Gastroesophageal sphincter (tissue), 3 donors: ENCODE measurements at regions not wholly inside any gene's neighbourhood (a gene's known extent, or its start where the extent isn't known, plus 50 kb on each side); places are given as distances from the start of the nearest gene placed in this dataset.

Source experiments
- EP300 ChIP-seq: sonication (generic); formaldehyde crosslinking; IDR thresholded peaks from one replicate; pipeline ENCODE4 v1.6.1; 2017; ENCODE audit warnings: antibody characterized with exemption, mild to moderate bottlenecking
- POLR2A ChIP-seq, 2 donors: fragments of 450-650 bp; IDR thresholded peaks; one replicate each; pipeline ENCODE4 v1.6.1; 2017; ENCODE audit warnings: antibody characterized with exemption in 2 of 2, mild to moderate bottlenecking in 2 of 2, moderate library complexity in 1 of 2
- TF ChIP-seq, protein P1 (sequence below), 4 experiments: fragments of 200-600 bp in 2 of 4; fragments of 450-650 bp in 2 of 4; sonication (generic) in 1 of 4; IDR thresholded peaks; one replicate each; pipeline ENCODE4 v1.5.1; 2017 to 2019; ENCODE audit warnings: antibody characterized with exemption in 4 of 4, mild to moderate bottlenecking in 2 of 4, moderate library complexity in 2 of 4

- TF ChIP-seq, protein P1, sequence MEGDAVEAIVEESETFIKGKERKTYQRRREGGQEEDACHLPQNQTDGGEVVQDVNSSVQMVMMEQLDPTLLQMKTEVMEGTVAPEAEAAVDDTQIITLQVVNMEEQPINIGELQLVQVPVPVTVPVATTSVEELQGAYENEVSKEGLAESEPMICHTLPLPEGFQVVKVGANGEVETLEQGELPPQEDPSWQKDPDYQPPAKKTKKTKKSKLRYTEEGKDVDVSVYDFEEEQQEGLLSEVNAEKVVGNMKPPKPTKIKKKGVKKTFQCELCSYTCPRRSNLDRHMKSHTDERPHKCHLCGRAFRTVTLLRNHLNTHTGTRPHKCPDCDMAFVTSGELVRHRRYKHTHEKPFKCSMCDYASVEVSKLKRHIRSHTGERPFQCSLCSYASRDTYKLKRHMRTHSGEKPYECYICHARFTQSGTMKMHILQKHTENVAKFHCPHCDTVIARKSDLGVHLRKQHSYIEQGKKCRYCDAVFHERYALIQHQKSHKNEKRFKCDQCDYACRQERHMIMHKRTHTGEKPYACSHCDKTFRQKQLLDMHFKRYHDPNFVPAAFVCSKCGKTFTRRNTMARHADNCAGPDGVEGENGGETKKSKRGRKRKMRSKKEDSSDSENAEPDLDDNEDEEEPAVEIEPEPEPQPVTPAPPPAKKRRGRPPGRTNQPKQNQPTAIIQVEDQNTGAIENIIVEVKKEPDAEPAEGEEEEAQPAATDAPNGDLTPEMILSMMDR (IDR thresholded peaks at IDR 0.05), result no peak
- no peak for TF ChIP-seq POLR2A (IDR thresholded peaks at IDR 0.05)
- TF ChIP-seq EP300, result no peak
These were observed 59.1 kb upstream of the UBE3A start for GRCh38 chr15:25497934-25498333.
